Erythroblast (primary cell): ENCODE measurements at regions not wholly inside any gene's neighbourhood (a gene's known extent, or its start where the extent isn't known, plus 50 kb on each side); places are given as distances from the start of the nearest gene placed in this dataset.

Experiments used
- GATA1 ChIP-seq: IDR thresholded peaks from 2 replicates; pipeline ENCODE4 v1.6.1; 2011; ENCODE audit warnings: low read depth, mild to moderate bottlenecking, control low read depth, low read length, moderate library complexity
- POLR2A ChIP-seq: IDR thresholded peaks from 2 replicates; pipeline ENCODE4 v1.6.1; 2011; ENCODE audit warnings: mild to moderate bottlenecking, low read length

GRCh38 chr10:111725050-111725449 lies 458.5 kb downstream of the GPAM start:
- TF ChIP-seq POLR2A (no peak), GATA1 (no peak)
